ENCODE measurements at regions not wholly inside any gene's neighbourhood (a gene's known extent, or its start where the extent isn't known, plus 50 kb on each side); places are given as distances from the start of the nearest gene placed in this dataset.

DNA sequence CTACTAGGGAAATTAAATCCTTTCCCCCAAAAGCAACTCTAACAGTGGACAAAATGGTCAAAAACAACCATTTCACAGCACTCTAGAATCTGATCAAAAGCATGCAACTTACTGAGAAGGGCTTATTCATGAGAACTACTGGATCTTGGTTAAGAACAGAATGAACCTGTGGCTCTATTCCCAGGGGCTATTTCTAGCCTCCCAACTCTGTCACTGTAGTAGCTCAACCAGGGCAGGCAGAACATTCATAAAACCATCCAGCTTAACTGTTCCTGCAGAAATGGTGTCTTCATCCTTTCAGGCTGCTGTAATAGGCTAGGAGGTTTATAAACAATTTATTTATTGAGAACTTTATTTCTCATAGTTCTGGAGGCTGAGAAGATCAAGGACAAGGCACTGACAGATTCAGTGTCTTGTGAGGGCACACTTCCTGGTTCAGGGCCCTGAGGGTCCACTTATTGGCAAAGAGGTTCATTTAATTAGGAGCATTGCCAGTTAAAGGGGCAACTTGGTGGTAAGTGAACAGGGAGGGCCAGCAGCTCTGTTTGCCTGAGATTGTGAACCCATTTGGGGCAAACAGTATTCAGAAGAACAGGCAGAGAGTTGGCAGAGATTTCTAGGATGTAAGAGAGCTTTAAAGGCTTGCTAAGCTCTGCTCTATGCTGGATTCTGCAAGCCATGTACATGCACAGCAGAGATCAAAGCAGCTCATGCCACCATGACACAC is 238.5 kb upstream of the FBXL7 start:
- no peak for DNase-seq (ENCODE audit: low spot score)

- DNase-seq (ENCODE audit: low spot score) = no peak
Measured at GRCh38 chr5:15260356-15261268, 239.4 kb upstream of the FBXL7 start.

DNA sequence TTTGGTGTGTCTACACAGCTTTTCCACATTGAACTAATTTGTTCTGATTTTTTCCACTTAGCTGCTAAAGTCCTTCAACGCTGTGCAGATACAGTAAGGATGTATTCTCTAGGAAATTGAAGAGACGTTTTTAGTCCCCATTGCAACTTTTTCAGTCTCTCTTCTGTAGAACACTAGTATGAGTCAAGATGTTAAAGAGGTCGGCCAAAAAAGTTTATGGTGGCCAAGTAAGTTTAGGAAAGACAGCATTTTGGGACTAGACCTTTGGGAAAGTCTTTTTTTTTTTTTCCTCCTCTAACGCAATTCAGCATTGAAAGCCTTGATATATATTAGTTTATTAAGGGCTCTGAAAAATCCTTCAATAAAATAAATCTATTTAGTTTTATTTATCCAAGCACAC is 243.5 kb upstream of the FBXL7 start:
- no peak for DNase-seq (ENCODE audit: low spot score)

- DNase-seq (ENCODE audit: low spot score) = no peak
Measured at GRCh38 chr5:15255576-15255975, 244.4 kb upstream of the FBXL7 start.

DNA sequence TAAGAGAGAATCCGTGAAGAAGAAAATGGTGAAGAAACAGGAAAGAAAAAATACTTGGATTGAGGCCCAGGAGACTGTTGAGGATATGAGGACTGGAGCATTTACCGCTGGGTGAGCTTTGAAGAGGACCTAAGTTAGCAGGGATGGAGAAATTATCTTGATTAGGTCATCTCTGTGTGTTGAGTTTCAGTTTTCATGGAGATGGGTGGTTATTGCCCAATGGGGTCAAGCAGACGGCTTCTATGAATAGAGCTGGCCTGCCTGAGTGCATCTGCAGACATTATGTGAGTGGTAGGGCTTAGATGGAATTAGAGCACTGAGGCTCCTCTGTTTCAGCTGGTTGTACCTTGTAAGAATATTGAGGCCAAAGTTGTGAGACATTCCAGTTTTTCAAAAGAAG is 245.4 kb upstream of the FBXL7 start:
- no peak for DNase-seq (ENCODE audit: low spot score)

DNA sequence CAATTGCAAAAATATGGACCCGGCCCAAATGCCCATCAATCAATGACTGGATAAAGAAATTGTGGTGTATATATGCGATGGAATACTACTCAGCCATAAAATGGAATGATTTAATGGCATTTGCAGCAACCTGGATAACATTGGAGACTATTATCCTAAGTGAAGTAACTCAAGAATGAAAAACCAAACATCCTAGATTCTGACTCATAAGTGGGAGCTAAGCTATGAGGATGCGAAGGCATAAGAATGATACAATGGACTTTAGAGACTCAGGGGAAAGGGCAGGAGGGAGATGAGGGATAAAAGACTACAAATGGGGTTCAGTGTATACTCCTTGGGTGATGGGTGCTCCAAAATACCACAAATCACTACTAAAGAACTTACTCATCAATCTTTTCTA is 247.6 kb upstream of the FBXL7 start:
- DNase-seq (ENCODE audit: low spot score) = no peak

GRCh38 chr5:15249152-15249551 is 250.8 kb upstream of the FBXL7 start:
- DNase-seq (ENCODE audit: low spot score) = no peak

GRCh38 chr5:15248731-15249130 is 251.2 kb upstream of the FBXL7 start:
- DNase-seq (ENCODE audit: low spot score) = no peak

- no peak for DNase-seq (ENCODE audit: low spot score)
Measured at GRCh38 chr5:15245913-15246312, 254.1 kb upstream of the FBXL7 start.

GRCh38 chr5:15243301-15244020 is 256.5 kb upstream of the FBXL7 start:
- DNase-seq (ENCODE audit: low spot score) = no peak

- DNase-seq (ENCODE audit: low spot score) = no peak
Measured at GRCh38 chr5:15241216-15241821, 258.7 kb upstream of the FBXL7 start.

DNA sequence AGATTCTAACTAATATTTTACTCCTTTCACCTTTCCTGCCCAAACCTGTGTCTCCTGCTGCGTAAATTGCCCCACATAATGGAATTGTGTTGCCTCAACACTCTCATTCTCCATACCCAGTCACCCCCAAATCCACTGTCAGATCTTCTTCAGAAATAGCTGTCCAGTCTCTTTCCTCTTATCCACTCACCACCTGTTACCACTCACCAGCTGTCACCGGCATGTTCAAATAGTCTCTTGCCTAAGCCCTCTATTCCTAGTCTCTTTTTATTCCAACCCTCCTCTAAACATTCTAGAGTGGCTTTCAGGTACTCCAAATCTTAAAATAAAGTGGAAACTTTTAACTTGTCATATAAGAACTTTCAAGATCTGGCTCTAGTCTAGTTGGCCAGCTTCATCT is 262.0 kb upstream of the FBXL7 start:
- DNase-seq (ENCODE audit: low spot score) = no peak

DNA sequence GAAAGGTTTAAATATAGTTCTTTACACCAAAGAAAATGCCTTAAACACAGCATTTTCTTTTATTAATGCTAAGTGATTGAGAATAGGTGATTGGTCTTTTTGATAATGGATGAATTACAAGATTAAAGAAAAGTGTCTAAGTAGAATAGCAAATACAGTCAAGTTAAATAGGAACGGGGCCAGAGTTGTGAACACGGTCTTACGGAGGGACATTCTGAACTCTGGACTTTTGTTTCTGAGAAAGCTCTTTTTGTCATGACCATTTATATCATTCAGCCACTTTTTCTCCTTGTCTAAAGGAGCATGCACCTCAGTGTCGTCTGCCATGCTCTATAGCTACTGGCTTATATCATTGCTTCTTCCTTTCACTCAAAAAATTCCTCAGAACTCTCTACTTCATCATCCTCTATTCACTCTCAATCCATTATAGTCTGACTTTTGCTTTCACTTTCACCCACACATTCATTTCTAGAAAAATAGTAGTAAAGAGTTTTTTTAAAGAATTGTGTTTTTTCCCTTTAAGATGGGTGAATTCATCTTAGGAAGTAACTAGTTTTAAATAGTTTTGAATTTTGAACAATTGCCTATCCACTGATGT is 263.0 kb upstream of the FBXL7 start:
- DNase-seq (ENCODE audit: low spot score) = no peak

DNA sequence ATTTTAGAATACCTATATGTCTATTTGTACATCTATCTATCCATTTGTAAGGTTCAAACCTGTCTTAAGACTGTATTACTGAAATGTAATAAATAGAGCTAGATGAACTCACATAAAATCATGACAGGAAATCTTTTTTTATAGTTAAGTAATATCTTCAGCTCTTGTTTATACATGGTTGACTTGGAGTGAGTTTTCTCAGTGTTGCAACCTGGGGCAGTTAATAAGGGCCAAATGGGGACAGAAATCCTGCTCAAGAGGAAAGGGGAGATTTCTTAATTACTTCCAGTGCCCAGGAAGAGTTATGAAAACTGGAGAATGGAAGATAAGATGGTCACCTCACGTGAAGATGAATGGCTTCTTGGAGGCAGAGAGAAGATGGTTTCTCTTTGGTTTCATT is 265.1 kb upstream of the FBXL7 start:
- no peak for DNase-seq (ENCODE audit: low spot score)

DNA sequence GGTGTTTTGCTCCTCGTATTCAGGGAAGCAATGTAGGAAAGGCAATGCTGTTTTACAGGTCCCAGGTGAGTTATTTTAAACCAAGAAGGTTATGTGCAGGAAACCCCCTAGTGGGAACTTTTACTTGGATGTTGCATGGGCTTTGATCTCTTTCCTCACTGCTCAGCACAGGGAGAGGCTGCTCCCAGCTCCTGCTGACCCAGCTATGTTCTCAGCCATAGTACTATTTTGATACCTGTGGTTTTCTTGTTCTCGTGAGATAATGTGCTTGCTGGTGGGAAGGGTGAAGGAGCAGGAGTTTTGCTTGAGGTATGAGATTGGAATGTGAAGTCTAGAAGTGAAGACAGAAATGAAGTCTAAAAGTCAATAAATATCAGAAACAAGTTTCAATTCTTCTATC is 265.6 kb upstream of the FBXL7 start:
- DNase-seq (ENCODE audit: low spot score) = no peak

GRCh38 chr5:15233566-15233965 is 266.4 kb upstream of the FBXL7 start:
- no peak for DNase-seq (ENCODE audit: low spot score)

DNA sequence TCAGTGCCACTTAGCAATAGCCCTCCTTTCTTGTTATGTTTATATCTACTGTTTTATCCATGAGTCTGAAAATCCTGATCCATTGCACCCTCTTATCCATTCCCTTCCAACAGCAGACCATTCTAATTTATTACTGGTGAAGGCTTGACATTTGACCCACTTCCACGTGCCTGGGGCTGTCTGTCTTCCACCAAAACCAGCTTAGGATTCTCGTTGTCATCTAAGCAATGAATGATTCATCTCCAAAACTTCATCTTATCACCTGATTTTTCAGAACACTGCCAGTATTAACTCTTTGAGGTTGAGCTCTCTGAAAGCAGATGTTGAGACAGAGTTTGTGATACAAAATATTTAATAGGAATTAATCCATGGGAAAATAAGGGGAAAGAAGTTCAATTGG is 277.8 kb upstream of the FBXL7 start:
- no peak for DNase-seq (ENCODE audit: low spot score)

GRCh38 chr5:15220642-15221173 is 279.3 kb upstream of the FBXL7 start:
- DNase-seq (ENCODE audit: low spot score) = no peak

- DNase-seq (ENCODE audit: low spot score) = no peak
Measured at GRCh38 chr5:15215056-15215455, 284.9 kb upstream of the FBXL7 start.

DNA sequence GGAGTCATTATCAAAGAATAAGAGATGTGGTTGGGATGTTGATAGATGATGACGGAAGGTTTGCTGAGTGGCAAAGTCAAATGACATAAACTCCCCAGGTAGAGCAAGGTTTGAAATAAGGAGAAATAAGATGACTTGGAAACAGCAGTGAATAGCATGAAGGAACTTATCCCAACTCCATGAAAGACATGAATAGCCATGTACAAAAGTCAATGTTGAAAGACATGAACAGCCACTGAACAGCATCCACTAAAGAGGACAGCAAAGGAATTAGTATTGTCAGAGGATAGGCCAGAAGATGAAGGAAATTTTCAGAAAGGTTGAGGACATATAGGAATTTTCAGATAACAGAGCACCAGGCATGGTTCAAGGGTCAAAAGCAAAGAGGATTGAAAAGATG is 286.0 kb upstream of the FBXL7 start:
- DNase-seq (ENCODE audit: low spot score) = no peak

DNA sequence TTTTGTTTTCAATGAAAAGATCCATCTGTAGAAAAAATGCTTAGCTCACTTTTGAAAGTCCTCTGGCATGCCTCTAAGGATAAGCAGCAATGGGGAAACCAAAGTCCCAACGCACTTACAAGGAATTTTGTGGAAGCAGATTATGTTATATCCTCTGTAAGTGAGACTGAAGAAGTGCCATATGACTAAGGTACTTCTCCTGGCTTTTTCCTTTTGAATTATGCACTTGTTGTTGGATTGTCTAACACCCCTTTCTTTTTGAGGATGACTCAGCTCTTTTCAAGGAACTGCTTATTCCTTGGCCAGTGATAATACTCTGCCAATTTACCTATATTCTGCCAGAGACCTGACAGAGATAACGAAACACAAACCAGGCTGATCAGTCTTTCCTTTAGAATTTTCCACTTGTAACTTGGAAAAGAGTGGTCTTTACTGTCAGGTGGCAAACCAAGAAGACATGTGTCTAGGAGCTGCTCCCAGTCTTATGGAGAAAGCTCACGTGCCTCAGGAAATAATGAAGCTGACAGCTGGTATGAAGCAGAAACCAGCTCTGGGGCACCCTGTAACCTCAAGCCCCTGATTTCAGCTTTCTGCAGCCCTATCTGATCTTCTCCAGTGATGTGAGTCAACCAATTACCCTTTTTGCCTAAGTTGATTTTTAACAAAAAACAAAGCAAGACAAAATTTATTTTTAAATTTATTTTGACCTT is 290.8 kb upstream of the FBXL7 start:
- DNase-seq (ENCODE audit: low spot score) = no peak

Measured in hematopoietic multipotent progenitor cell treated with erythropoietin and hydrocortisone succinate and interleukin-3 and kit ligand, for 15 days (in vitro differentiated cells).